RWPE2 (cell line): ENCODE measurements at regions not wholly inside any gene's neighbourhood (a gene's known extent, or its start where the extent isn't known, plus 50 kb on each side); places are given as distances from the start of the nearest gene placed in this dataset.
"Not testable (repeated sequence)": the region's sequence is repeated elsewhere in the genome, so short reads cannot be mapped to it uniquely, and the experiment has no call there.

Experiments
- ATAC-seq: fragments of 200-7000 bp; cut with Tn5 transposase; 3 replicates; pipeline ENCODE4 v1.9.1; 2021; ENCODE audit warnings: low read depth
- DNase-seq: peaks from one replicate; pipeline ENCODE4 v3.0.0-alpha.2; 2020; ENCODE audit warnings: low spot score
- H3K27ac ChIP-seq: fragments of 450-650 bp; 2 replicates; pipeline ENCODE4 v1.5.1; 2017; ENCODE audit warnings: mild to moderate bottlenecking; ENCODE audit not compliant: poor library complexity, severe bottlenecking
- H3K27me3 ChIP-seq: fragments of 250-450 bp; sonication (Bioruptor Pico); 2 replicates; pipeline ENCODE4 v1.5.1; 2021; ENCODE audit warnings: mild to moderate bottlenecking, moderate library complexity; ENCODE audit not compliant: insufficient read depth, poor library complexity, severe bottlenecking
- H3K36me3 ChIP-seq: fragments of 250-450 bp; sonication (Bioruptor Pico); 2 replicates; pipeline ENCODE4 v1.5.1; 2020; ENCODE audit warnings: low read depth, mild to moderate bottlenecking, moderate library complexity
- H3K4me1 ChIP-seq: fragments of 250-450 bp; sonication (Bioruptor Pico); 2 replicates; pipeline ENCODE4 v1.5.1; 2021; ENCODE audit warnings: mild to moderate bottlenecking, moderate library complexity; ENCODE audit not compliant: insufficient read depth, poor library complexity, severe bottlenecking
- H3K4me3 ChIP-seq: fragments of 250-450 bp; sonication (Bioruptor Pico); 2 replicates; pipeline ENCODE4 v1.5.1; 2021; ENCODE audit warnings: mild to moderate bottlenecking, moderate library complexity; ENCODE audit not compliant: severe bottlenecking
- H3K9me3 ChIP-seq: fragments of 250-450 bp; sonication (Bioruptor Pico); 2 replicates; pipeline ENCODE4 v1.5.1; 2021; ENCODE audit warnings: mild to moderate bottlenecking, moderate library complexity; ENCODE audit not compliant: severe bottlenecking
- CTCF ChIP-seq: fragments of 450-650 bp; IDR thresholded peaks from one replicate; pipeline ENCODE4 v1.5.1; 2017; ENCODE audit warnings: mild to moderate bottlenecking, moderate library complexity; ENCODE audit not compliant: poor library complexity, severe bottlenecking

- no peak overlapping the region for H3K27ac ChIP-seq
- H3K4me3 ChIP-seq, result no peak overlapping the region
- TF ChIP-seq CTCF, result no peak
- no peaks in the 10 kb centered on the region for H3K36me3 ChIP-seq
- H3K27me3 ChIP-seq, result no peaks in the 10 kb centered on the region
- peaks cover 4% of the 10 kb centered on the region for H3K4me1 ChIP-seq
- H3K9me3 ChIP-seq, result no peaks in the 10 kb centered on the region
- ATAC-seq (no peak), DNase-seq (no peak)
Observed at GRCh38 chr3:171522651-171523050, 62.4 kb upstream of the TNIK start.

DNA sequence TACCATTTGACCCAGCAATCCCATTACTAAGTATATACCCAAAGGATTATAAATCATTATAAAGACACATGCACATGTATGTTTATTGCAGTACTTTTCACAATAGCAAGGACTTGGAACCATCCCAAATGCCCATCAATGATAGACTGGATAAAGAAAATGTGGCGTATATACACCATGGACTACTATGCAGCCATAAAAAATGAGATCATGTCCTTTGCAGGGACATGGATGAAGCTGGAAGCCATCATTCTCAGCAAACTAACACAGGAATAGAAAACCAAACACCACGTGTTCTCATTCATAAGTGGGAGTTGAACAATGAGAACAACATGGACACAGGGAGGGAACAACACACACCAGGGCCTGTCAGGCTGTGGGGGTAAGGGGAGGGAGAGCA, 59.2 kb upstream of the TNIK start:
- not testable (repeated sequence) for ATAC-seq, DNase-seq, H3K9me3 ChIP-seq, H3K27me3 ChIP-seq, H3K4me1 ChIP-seq, H3K36me3 ChIP-seq, H3K4me3 ChIP-seq, H3K27ac ChIP-seq

DNA sequence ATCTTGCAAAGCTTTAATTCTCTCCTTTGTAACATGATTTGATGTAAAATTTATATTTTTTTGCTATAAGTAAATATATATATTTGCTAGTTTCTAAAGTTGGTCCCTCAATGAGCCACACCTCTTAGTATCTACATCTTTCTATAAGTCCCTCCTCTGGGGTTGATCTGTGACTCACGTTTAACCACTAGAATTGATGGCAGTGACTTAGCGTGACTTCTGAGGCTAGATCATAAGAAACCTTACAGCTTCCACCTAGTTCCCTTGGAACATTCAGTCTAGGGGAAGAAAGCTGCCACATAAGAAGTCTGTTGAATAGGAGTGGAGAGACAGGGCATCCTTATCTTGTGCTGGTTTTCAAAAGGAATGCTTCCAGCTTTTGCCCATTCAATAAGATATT, 56.6 kb upstream of the TNIK start:
- no peak for TF ChIP-seq CTCF
- no peak overlapping the region for H3K4me3 ChIP-seq
- DNase-seq (no peak), ATAC-seq (no peak)
- H3K9me3 ChIP-seq, result no peaks in the 10 kb centered on the region
- H3K27ac ChIP-seq, result no peak overlapping the region
- no peaks in the 10 kb centered on the region for H3K36me3 ChIP-seq
- H3K4me1 ChIP-seq, result no peaks in the 10 kb centered on the region
- no peaks in the 10 kb centered on the region for H3K27me3 ChIP-seq

GRCh38 chr3:171514466-171514865, 54.3 kb upstream of the TNIK start:
- Histone ChIP-seq H3K27me3 (no peaks in the 10 kb centered on the region), H3K4me1 (no peaks in the 10 kb centered on the region), H3K36me3 (no peaks in the 10 kb centered on the region), H3K9me3 (no peaks in the 10 kb centered on the region), H3K27ac (no peak overlapping the region), H3K4me3 (no peak overlapping the region)
- TF ChIP-seq CTCF, result no peak
- DNase-seq (no peak), ATAC-seq (no peak)

DNA sequence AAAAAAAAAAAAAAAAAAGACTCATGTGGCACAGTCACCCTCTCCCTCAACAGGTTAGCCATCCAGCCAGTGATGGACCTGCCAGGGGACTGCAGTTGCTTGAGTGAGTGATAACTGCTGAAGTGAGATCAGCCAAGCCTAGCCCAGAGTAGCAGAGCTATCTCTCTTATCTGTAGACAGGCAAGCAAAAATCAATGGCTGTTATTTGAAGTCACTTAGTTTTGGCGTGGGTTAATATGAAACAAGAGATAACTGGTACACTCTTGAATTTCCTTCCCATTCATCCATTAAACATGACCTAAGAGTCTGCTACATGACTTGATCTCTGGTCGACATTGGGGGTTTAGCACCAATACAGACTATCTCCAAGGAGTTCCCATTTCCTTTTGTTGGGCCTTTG, 51.2 kb upstream of the TNIK start:
- Histone ChIP-seq H3K27ac (no peak overlapping the region), H3K36me3 (no peaks in the 10 kb centered on the region), H3K27me3 (no peaks in the 10 kb centered on the region), H3K4me1 (no peaks in the 10 kb centered on the region), H3K9me3 (no peaks in the 10 kb centered on the region), H3K4me3 (no peak overlapping the region)
- no peak for ATAC-seq
- no peak for TF ChIP-seq CTCF
- no peak for DNase-seq
